Skeletal muscle cell (primary cell): ENCODE measurements at regions not wholly inside any gene's neighbourhood (a gene's known extent, or its start where the extent isn't known, plus 50 kb on each side); places are given as distances from the start of the nearest gene placed in this dataset.
A peak's percentile ranks its signal among the peaks of the same experiment; 100 is the strongest.

Experiments used
- DNase-seq: peaks from one replicate; pipeline ENCODE4 v3.0.0-alpha.2; 2010; ENCODE audit warnings: low read depth
- H3K4me3 ChIP-seq: 2 replicates; pipeline ENCODE4 v1.5.1; 2011; ENCODE audit warnings: low read depth, mild to moderate bottlenecking, control low read depth, low read length, moderate library complexity

DNA sequence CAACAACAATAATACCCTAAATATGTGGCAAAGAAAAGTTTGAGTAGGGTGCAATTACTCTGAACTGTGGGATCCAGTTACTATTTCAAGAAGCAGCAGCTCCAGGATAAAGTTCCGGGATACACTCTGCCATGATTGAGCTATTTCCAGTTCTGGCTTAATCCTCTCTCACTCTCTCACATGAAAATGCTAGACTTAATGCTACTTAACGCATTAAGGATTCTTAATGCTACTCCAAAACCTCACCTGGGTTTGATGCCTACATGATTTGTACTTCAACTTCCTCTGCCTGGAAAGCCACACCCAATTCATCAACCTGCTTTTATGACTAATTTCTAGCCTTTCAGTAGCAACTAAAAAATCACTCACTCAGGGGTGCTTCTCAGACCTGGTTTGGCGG lies 151.1 kb upstream of the HNMT start:
- DNase-seq, result no peak
- H3K4me3 ChIP-seq, result no peak overlapping the region

DNA sequence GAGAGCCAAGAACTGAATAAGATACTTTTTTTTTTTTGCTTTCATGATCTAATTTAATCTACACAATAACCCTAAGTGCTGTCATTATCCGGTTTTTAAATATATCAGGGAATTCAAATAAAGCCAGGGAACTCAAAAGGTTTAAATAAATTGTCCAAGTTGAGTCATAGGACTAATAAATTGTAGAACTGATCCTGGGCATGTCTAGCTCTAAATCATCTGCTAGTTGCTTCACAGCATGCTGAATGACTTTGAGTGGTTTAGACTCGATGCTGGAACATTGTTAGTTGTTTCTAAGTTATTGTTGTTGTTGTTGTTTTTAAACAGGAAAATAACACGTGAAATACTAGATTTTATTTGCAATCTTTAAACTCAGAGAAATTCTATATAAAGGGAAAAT lies 147.2 kb upstream of the HNMT start:
- H3K4me3 ChIP-seq, result no peak overlapping the region
- no peak for DNase-seq

DNA sequence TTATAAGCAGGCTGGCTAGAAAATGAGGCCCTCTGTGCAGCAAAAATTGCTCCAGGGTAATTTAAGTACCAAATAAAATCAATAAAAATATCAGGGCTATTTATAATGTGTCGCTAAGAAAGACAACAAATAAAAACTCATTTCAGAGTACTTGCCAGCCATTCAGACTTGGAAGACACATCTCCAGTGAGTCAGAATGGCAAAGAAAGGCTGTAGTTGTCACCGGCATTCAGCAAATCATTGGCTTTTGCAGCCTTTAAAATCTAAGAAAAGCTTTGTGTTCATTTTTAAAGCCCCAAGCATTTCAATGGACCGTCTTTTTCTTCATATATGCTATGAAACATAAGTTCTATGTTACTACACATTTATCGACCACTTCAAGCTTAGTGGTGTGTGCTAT lies 141.1 kb upstream of the HNMT start:
- DNase-seq, result no peak
- H3K4me3 ChIP-seq, result no peak overlapping the region

DNA sequence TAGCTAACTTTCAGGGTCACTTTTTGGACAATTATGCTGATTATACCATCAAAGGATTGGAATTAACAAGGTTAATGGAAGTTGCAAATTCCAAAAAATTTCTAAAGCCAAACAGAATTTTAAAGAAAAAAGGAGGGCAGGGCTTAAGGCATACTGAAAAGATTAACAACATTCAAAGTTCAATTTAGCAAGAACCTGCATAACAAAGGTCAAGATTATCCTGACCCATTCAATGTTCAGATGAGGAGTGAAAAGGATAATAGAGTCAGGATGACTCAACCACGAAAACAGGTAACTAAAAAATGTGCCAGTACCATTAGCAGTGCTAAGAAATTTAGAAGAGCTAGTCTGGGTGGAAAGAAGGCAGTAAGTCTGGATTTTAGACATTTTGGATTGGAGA lies 139.8 kb upstream of the HNMT start:
- no peak overlapping the region for H3K4me3 ChIP-seq

DNA sequence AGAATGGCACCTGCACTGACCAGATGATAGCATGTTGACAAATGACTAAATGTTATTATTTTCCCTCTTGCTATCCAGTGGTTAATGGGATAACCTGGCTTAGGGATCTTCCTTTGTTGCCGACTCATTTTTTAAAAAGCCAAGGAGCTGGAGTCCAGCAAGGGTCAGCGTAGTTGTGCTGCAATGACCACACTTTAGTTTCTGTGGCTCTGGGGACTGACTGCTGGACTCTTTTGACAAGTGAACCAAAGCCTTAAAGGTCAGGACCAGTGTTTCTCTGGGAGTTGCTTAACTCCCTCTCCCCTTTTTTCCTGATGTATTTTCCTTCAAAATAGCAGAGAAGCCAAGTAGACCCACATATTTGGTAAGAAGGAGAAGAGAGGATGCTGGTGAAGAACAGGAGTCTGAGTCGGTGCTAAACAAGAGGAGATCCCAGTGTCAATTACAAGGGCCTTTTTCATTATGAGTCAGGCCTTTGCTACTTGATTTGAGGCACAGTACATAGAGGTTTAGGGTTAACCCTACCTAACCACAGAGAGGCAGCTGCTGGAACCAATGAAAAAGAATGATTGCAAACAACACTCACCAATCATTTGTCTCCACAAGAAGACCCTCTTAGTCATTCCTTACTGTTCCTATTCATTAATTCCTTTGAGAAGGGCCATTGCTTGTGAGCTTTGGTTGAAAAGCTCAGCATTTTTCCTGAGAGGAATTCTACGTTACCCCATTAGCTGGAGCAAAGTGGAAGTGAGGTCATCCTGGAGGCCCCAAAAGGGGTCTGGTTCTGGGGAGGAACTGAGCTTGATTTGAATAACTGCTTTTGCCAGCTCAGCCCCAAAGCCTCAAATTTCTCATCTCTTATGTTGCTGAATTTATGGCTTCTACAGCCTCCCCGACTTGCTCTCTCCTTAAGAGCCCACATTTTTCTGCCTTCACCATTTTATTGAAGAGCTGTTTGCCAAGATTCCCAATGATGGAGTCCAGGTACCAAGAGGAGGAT lies 137.6 kb upstream of the HNMT start:
- DNase-seq, result no peak
- no peak overlapping the region for H3K4me3 ChIP-seq

More for the DNA sequence above, 139.8 kb upstream of the HNMT start:
- DNase-seq, result no peak

DNA sequence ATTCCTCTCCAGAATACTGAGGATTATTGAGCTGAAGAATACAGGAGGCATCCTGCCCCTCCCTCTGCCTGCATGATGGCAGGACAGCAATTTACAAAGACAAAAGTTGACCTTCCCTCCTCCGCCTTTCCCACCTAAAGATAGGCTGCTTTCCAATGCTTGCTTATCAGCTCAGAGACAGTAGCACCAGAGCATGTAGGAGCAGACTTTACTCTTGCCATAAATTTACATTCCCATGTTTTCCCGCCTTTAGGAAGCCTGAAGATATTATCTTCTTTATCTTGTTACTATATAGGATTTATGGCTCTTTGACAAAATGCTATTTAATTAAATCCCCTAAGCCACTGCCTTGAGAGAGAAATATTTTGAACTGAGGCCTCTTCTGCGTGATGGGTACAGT lies 135.6 kb upstream of the HNMT start:
- DNase-seq, result no peak
- no peak overlapping the region for H3K4me3 ChIP-seq

DNA sequence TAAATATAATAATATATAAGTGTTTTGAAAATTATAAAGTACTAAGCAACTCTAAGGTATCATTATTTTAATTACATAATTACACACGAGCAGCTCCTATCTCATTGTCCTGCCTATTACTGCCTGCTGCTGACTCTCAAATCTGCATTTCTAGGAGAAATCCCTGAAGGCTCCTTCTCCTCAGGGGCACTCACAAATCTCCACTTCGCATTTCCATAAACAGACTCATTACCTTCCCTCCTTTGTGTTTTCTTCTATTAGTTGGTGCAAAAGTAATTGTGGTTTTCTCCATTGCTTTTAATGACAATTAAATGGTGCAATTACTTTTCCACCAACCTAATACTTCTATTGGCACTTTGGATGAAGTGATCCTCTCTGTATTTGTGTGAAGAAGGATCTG lies 135.0 kb upstream of the HNMT start:
- DNase-seq, result no peak
- H3K4me3 ChIP-seq, result no peak overlapping the region

DNA sequence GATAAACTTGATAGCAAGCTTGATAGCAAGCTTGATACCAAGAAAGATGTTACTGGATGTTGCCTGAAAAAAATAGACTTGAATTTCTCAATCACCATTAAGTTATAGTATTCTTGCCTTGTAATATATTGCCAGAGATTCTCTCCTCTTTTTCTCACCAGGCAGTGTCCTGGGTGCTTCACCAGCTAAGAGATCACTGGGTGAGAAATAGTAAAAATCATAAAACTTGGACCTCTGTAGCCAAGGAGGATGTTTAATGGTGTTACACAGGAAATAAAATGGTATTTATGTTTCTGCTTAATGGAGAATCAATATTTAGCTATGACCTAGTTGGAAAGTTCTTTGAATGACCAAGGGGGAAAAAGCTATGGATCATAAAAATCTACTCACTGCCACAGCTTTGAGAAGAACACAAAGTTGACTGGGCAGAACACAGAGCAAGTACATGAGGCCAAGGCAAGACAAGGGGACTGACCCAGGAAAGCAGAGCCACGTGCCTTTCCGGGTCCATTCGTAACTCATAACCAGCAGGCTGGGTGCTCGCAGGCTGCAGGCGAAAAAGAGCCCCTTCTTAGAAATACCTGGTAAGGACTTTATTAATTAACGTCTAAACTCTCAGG lies 129.4 kb upstream of the HNMT start:
- no peak for DNase-seq
- H3K4me3 ChIP-seq, result no peak overlapping the region

DNA sequence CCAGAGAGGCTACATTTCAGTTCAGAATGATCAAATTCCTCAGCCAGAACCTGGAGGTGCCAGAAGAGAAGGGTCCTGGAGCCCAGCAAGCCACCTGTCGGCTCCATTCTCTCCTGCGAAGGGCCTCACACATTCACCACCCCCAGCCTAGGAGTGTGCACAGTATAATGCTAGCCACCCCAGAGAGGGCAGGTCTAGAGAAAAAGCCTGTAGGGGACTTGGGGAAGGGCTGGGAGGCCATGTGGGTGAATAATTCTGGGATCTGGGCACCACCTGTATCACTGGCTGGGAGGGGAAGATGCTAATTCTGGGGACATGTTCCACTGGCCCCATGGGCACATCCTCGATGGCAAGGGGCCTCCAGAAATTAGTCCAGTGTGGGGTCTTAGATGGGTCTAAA lies 127.6 kb upstream of the HNMT start:
- no peak for DNase-seq

DNA sequence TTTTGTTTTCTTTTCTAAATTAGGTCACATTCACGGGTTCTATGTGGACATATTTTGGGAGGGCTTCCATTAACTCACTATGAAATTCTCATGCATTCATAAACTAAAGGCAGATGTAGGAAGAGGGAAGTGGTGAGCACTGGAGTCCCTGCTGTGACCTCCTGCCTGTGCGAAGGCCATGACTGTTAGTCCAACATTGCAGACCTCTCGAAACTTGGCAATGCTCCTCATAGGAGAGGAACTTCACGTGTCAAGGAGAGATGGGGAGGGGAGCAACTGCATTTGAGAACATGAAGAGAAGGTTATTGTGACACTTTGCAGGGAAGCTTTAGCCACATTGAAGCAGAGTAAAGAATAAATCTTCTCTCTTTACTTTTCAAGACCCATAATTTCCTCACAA lies 126.4 kb upstream of the HNMT start:
- H3K4me3 ChIP-seq, result no peak overlapping the region
- no peak for DNase-seq

More for the DNA sequence above, 127.6 kb upstream of the HNMT start:
- H3K4me3 ChIP-seq, result no peak overlapping the region

DNA sequence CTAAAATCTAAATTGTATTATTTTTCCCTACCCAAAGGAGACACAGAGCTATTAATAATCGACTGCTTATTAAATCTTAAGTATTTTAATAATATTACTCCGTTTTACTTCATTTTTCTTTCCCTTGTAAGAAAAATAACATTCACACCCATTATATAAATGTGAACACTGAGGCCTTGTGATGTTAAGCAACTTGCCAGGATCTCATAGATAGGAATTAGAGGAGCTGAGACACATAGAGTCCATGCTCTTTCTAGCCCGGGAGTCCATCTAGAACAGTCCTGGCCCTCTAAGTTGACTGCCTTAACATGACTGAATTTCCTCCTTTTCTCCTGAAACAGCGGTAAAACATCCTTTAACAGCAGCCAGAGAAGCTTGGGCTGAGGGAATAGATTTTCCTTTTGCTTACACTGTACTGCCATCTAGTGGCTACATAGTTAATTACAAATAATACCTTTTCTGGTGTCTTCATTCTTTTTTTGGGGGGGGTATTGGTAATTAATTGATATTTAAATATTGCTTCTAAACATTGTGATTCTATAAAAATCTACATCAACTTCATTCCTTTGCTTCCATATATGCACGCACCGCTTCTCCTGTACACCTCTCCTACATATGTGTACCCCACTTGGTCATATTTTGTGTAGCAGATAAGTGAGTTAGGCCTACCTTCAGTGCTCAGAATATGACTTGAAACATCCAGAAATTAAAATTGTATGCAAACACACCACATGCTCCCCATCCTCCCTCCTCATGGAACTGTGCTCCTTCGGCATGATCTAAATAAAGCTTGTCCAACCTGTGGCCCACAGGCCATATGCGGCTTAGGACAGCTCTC lies 125.8 kb upstream of the HNMT start:
- peak; percentile 5 for DNase-seq
- H3K4me3 ChIP-seq, result no peak overlapping the region

DNA sequence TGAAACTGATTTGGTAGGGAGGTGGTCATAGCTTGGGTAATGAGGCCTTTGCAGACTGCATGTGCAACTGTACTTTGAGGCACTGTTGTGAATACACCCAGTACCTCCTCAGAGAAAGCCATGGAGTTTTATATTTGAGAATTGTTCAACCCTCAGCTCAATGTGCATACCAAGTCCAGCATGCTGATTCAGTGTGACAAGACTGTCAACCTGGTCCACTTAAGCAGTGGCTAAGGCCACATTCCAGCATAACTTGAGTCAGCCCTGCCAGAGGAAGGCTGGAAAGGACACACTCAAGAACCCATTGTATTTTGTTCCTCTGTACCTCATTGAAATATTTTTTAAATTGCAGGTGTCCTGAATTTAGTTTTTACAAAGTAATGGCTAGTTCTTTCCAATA lies 121.8 kb upstream of the HNMT start:
- DNase-seq, result no peak
- no peak overlapping the region for H3K4me3 ChIP-seq

DNA sequence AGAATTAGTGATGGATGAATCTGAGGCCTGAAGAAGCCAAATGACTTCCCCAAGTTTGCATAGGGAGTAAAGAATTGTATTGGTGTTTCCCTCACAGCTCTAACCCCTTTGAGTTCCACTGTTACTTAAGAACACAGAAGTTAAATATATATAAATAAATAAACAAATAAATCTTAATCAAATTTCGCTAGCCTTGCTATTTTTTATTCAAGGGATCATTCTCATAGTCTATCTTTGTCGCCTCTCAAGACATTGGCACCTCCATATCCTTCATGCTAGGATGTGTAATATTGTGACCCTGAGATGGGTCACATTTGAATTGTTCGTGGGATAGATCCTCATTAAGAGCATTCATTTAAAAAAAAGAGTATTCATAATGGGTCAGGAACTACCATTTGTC lies 121.3 kb upstream of the HNMT start:
- H3K4me3 ChIP-seq, result no peak overlapping the region
- DNase-seq, result no peak

DNA sequence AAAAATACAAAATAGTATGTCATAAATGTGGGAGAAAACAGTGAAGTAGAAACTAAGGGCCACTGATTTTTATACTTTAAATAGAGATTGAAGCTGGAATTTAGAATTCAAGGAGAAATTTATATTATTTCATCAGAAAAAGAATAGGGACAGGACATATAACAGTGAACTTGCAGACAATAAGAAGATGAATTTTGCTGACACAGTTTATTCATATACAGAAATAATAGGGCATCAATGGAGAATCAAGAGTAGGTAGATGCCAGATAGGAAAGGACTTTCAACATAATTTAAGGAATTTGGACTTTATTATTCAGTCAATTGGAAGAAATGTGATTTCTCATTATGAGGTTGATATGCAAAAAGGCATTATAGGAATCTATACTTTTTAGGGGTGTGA lies 118.9 kb upstream of the HNMT start:
- no peak for DNase-seq
- no peak overlapping the region for H3K4me3 ChIP-seq

DNA sequence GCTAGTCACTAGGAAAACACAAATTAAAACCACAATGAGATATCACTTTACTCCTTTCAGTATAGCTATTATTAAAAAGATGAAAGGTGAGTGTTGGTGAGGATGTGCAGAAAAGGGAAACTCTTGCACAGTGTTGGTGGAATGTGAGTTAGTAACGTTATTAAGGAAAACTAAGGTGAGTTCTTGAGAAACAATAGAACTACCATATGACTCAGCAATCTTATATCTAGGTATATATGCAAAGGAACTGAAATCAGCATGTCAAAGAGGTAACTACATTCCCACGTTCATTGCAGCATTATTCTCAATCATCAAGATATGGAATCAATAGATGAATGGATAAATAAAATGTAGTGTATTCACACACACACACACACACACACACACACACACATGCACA lies 117.3 kb upstream of the HNMT start:
- no peak overlapping the region for H3K4me3 ChIP-seq
- DNase-seq, result no peak

DNA sequence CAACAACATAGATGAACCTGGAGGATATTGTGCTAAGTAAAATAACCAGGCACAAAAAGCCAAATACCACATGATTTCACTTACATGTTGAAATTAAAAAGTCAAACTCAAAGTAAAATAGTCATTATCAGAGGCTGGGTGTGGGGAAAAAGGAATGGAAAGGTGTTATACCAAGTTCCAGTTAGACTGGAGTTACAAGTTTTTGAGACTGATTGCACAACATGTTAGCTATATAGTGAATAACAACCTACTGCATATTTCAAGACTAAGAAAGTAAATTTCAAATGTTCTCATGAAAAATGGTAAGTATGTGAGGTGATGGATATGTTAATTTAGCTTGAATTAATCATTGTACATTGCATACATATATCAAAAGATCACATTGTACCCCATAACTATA lies 116.8 kb upstream of the HNMT start:
- no peak for DNase-seq
- no peak overlapping the region for H3K4me3 ChIP-seq

DNA sequence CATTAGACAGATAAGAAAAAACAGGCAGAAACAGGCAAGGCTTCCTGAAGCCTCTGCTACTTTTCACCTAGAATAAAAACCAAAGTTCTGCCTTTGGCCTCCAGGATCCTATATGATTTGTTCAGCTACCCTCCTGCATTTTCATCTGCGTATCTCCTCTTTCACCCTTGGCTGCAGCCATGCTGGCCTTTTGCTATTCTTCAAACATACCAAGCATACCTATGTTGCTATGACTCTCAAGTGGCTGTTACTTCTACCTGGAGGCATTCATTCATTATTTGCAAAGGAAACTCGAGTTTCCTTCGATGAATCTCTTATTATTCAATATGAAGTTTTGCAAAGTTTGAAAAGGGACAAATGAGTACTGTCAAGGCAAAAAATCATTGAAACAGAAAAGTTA lies 106.4 kb upstream of the HNMT start:
- H3K4me3 ChIP-seq, result no peak overlapping the region
- no peak for DNase-seq

DNA sequence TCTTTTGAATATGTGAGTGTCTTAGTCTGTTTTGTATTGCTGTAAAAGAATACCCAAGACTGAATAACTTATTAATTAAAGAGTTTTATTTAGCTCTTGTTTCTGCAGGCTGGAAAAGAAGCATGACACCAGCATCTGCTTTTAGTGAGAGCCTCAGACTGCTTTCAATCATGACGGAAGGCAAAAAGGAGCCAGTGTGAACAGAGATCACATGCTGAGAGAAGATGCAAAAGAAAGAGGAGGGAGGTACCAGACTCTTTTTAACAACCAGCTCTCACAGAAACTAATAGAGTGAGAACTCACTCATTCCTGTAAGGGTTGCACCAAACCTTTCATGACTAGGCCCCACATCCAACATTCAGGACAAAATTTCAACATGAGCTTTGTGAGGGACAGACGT lies 101.6 kb upstream of the HNMT start:
- no peak for DNase-seq
- no peak overlapping the region for H3K4me3 ChIP-seq

DNA sequence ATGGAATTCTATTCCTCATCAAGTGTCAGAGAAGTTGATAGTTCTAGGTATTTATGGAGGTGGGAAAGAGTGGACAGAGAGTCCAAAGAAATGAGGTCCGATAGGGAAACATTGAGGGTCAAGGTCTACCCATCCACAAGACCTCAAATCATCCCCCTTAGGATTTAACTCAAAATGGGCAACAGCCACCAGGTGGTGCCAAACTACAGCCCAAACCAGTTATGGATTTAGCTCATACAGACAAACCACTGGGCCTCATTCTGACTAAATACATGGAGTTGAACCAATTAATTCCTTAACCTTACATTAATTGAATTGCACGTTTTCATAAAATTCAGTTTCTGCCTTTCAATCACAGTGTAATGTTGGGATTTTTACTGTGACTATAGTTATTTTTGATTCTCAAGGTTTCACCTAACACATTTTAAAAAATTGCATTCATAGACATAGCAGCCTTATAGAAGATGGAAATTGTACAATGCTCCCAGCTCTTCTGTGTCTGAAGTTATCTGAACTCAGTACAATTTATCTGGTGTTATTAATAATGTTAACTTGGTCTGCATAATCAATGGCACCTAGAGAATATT lies 98.2 kb upstream of the HNMT start:
- DNase-seq, result peak; percentile 0
- no peak overlapping the region for H3K4me3 ChIP-seq

DNA sequence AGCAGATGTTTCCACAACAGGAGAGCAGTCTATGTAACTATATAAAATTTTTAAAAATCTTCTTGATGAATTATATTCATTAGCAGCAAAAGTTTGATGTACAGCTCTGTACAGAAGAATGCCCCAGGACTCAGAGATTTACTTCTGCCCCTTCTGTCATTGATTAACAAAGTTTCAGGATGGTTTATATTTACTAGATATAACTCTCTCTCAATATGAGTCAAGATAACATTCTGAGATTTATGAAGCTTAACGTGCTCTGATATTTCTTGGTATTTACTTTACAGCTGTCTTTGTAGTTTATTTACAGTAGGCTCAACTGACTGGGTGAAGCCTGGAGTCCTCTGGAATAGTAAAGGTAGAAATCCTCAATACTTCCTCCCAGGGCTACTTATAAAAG lies 93.6 kb upstream of the HNMT start:
- H3K4me3 ChIP-seq, result no peak overlapping the region
- DNase-seq, result no peak
